ENCODE measurements at regions not wholly inside any gene's neighbourhood (a gene's known extent, or its start where the extent isn't known, plus 50 kb on each side); places are given as distances from the start of the nearest gene placed in this dataset.

GRCh38 chr4:153939570-153939969 is 150.7 kb upstream of the SFRP2 start:
- ChIA-PET CTCF (ENCODE audit: partially characterized antibody) (interaction anchor here (1.0 to 2.4 kb wide), 5 partner anchors 9 to 147 kb away, joined by 4 to 10 read pairs (median 6); no protein-coding TSS in a partner anchor), POLR2A (ENCODE audit: partially characterized antibody) (no interaction called here)
- DNase-seq (ENCODE audit: low read depth in 1 of 2, low spot score in 2 of 2): no peak
- Histone ChIP-seq H4K8ac (ENCODE audit: extremely low read depth, insufficient read depth, low read length) (no peak overlapping the region), H3K4ac (replicated peaks; ENCODE audit: insufficient read length, low read depth, low read length) (no peak overlapping the region), H3K4me3 (ENCODE audit: extremely low read depth in 1 of 4, insufficient read depth in 2 of 4, low read depth in 3 of 4, low read length in 4 of 4) (no peak overlapping the region), H3K23ac (ENCODE audit: insufficient read length) (no peak overlapping the region), H3K56ac (replicated peaks; ENCODE audit: insufficient read length, low read depth, low read length) (no peak overlapping the region), H3K27ac (ENCODE audit: low read depth, low read length) (no peak overlapping the region), H2BK20ac (ENCODE audit: low read length) (no peak overlapping the region), H4K5ac (ENCODE audit: insufficient read length, low read depth, low read length) (no peak overlapping the region), H4K20me1 (replicated peaks in 1 of 2; ENCODE audit: control insufficient read depth in 1 of 2, insufficient read depth in 2 of 2, low read length in 2 of 2) (no peaks in the 10 kb centered on the region), H3K79me2 (ENCODE audit: control insufficient read depth in 1 of 2, insufficient read depth in 2 of 2, low read length in 2 of 2) (no peaks in the 10 kb centered on the region), H2BK12ac (ENCODE audit: low read depth, low read length) (no peak overlapping the region), H2AK5ac (ENCODE audit: low read depth, low read length) (no peak overlapping the region), H3K4me2 (ENCODE audit: insufficient read depth in 1 of 2, low read depth in 2 of 2, low read length in 2 of 2) (no peak overlapping the region), H3K14ac (ENCODE audit: insufficient read length) (no peak overlapping the region), H4K91ac (replicated peaks; ENCODE audit: insufficient read length, low read length) (no peak overlapping the region), H3K36me3 (ENCODE audit: control insufficient read depth in 2 of 4, insufficient read depth in 4 of 4, low read length in 3 of 4) (no peaks in the 10 kb centered on the region), H3K9ac (replicated peaks in 1 of 4; ENCODE audit: extremely low read depth in 1 of 4, low read depth in 3 of 4, low read length in 3 of 4) (no peak overlapping the region), H3K27me3 (replicated peaks in 1 of 4; ENCODE audit: control insufficient read depth in 3 of 4, extremely low read depth in 1 of 4, insufficient read depth in 3 of 4, low read length in 3 of 4) (peaks cover 0 to 1% (median 0%) of the 10 kb centered on the region in 4 experiments; a peak in 1 of 7 replicates), H2BK5ac (ENCODE audit: low read depth, low read length) (no peak overlapping the region), H2BK120ac (replicated peaks; ENCODE audit: low read depth, low read length) (no peak overlapping the region), H3K9me3 (ENCODE audit: insufficient read depth in 2 of 2, low read depth in 1 of 2, low read length in 1 of 2) (no peaks in the 10 kb centered on the region), H3K4me1 (replicated peaks in 1 of 4; ENCODE audit: control insufficient read depth in 3 of 4, insufficient read depth in 4 of 4, low read length in 3 of 4) (no peaks in the 10 kb centered on the region), H3K79me1 (ENCODE audit: low read depth, low read length) (no peaks in the 10 kb centered on the region), H3K23me2 (ENCODE audit: low read depth, low read length) (no peaks in the 10 kb centered on the region), H2BK15ac (ENCODE audit: low read length) (no peak overlapping the region), H3K18ac (ENCODE audit: extremely low read depth, low read length) (no peak overlapping the region), H2AFZ (ENCODE audit: low read length) (no peak overlapping the region)
- TF ChIP-seq SUZ12 (IDR thresholded peaks at IDR 0.05; ENCODE audit: low read length) (no peak), KDM5A (IDR thresholded peaks at IDR 0.05; ENCODE audit: low read length) (no peak), EP300 (IDR thresholded peaks at IDR 0.05; ENCODE audit: borderline replicate concordance in 1 of 2, low read depth in 2 of 2, low read length in 2 of 2) (no peak), CTBP2 (IDR thresholded peaks at IDR 0.05; ENCODE audit: borderline replicate concordance, insufficient read depth, insufficient read length, low read length) (no peak), ASH2L (IDR thresholded peaks at IDR 0.05; ENCODE audit: low read length) (no peak), KDM1A (IDR thresholded peaks at IDR 0.05; ENCODE audit: borderline replicate concordance, low read length) (no peak), CBX8 (IDR thresholded peaks at IDR 0.05; ENCODE audit: borderline replicate concordance, low read depth, low read length) (no peak), BACH1 (IDR thresholded peaks at IDR 0.05; ENCODE audit: low read length) (no peak), SIRT6 (IDR thresholded peaks at IDR 0.05; ENCODE audit: low read length) (no peak)
- 100% methylated on average over 1 of the region's 1 CpG; no CpG with 5 or more reads in 1 of the 2 experiments for WGBS, 2 experiments (ENCODE audit: extremely low coverage in 1 of 2, insufficient coverage in 1 of 2, insufficient read length in 1 of 2, insufficient replicate concordance in 2 of 2, low coverage in 1 of 2, low lambda C conversion rate in 2 of 2, missing lambda C conversion rate in 1 of 2)
- no peak for FAIRE-seq

All from H1 (cell line).